Coronary artery (tissue), 2 donors: ENCODE measurements at regions not wholly inside any gene's neighbourhood (a gene's known extent, or its start where the extent isn't known, plus 50 kb on each side); places are given as distances from the start of the nearest gene placed in this dataset.
A peak's percentile ranks its signal among the peaks of the same experiment; 100 is the strongest.

Source experiments
- DNase-seq: peaks from one replicate; pipeline ENCODE4 v3.0.0-alpha.2; 2017; ENCODE audit warnings: low spot score
- H3K27ac ChIP-seq, 2 donors: fragments of 200-600 bp; sonication (generic); one replicate each; pipeline ENCODE4 v1.5.1; 2016 to 2019
- H3K4me3 ChIP-seq: fragments of 200-600 bp; sonication (generic); 2 replicates; pipeline ENCODE4 v1.5.1; 2016; ENCODE audit warnings: mild to moderate bottlenecking, moderate library complexity
- TF ChIP-seq, protein P1 (sequence below): fragments of 200-600 bp; sonication (generic); IDR thresholded peaks from one replicate; pipeline ENCODE4 v1.5.1; 2019; ENCODE audit warnings: antibody characterized with exemption

- TF ChIP-seq, protein P1, sequence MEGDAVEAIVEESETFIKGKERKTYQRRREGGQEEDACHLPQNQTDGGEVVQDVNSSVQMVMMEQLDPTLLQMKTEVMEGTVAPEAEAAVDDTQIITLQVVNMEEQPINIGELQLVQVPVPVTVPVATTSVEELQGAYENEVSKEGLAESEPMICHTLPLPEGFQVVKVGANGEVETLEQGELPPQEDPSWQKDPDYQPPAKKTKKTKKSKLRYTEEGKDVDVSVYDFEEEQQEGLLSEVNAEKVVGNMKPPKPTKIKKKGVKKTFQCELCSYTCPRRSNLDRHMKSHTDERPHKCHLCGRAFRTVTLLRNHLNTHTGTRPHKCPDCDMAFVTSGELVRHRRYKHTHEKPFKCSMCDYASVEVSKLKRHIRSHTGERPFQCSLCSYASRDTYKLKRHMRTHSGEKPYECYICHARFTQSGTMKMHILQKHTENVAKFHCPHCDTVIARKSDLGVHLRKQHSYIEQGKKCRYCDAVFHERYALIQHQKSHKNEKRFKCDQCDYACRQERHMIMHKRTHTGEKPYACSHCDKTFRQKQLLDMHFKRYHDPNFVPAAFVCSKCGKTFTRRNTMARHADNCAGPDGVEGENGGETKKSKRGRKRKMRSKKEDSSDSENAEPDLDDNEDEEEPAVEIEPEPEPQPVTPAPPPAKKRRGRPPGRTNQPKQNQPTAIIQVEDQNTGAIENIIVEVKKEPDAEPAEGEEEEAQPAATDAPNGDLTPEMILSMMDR, result no peak
- no peak overlapping the region for H3K27ac ChIP-seq
These were observed 192.0 kb downstream of the ZC3H11B start for GRCh38 chr1:219420913-219421312.

GRCh38 chr1:219419860-219420259 is 193.0 kb downstream of the ZC3H11B start:
- no peak overlapping the region for H3K4me3 ChIP-seq
- no peak for DNase-seq
- TF ChIP-seq, protein P1, result no peak
- H3K27ac ChIP-seq, result no peak overlapping the region

More at GRCh38 chr1:219420913-219421312, 192.0 kb downstream of the ZC3H11B start:
- H3K4me3 ChIP-seq, result no peak overlapping the region
- no peak for DNase-seq

GRCh38 chr1:219419065-219419464 is 193.8 kb downstream of the ZC3H11B start:
- TF ChIP-seq, protein P1, result no peak
- Histone ChIP-seq H3K27ac (no peak overlapping the region), H3K4me3 (no peak overlapping the region)
- DNase-seq, result no peak

DNA sequence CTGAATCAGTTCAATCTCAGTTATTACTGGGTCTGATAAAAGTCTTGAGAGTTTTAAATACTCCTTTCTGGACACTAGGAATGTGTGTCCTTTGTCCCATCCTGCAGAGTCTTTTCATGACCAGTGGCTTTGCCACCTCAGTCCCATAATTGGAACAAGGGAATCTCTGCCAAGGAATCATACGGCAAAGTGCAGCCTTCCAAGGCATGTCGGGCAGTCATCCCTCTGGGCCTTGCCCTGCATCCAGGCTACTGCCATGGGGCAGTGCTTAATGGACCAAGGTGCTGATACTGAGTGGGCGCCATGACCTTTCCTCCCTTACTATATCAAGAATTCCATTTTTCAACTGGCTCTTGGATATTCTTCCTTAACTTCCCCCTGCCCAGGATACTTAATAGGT is 195.3 kb downstream of the ZC3H11B start:
- TF ChIP-seq, protein P1, result no peak
- DNase-seq, result no peak
- H3K27ac ChIP-seq, result no peak overlapping the region
- no peak overlapping the region for H3K4me3 ChIP-seq

DNA sequence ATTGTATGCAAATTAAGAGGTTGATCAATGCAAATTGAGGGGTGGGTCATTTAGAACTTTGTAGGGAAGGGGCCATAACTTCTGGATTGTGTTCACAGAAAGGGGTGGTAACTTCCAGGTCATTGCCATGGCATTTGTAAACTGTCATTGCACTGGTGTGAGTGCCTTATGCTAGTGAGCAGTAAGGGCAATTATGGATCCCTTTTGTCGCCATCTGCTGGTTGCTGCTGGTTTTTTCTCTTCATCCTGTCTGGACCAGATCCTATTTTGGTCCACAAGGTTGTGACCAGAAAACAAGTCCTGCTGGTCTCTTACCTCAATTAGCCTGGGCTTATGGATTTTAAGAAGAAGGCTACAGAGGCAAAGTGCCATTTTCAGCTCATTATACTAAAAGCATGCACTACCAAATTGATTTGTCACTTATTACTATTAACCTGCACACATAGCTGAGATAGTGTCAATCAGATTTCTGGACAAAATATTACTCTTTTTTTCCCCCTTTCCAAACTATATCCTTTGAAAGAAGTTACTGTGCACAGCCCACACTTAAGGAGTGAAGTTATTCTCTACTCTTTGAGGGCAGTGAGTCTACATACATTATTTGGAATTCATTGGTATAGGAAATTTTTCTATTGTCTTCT is 196.2 kb downstream of the ZC3H11B start:
- TF ChIP-seq, protein P1, result peak; percentile 42
- no peak for DNase-seq
- Histone ChIP-seq H3K27ac (no peak overlapping the region), H3K4me3 (no peak overlapping the region)

- TF ChIP-seq, protein P1, result no peak
- Histone ChIP-seq H3K4me3 (no peak overlapping the region), H3K27ac (no peak overlapping the region)
- DNase-seq, result no peak
These were observed 197.0 kb downstream of the ZC3H11B start for GRCh38 chr1:219415915-219416314.

- TF ChIP-seq, protein P1, result no peak
- H3K27ac ChIP-seq, result no peak overlapping the region
- DNase-seq, result no peak
- H3K4me3 ChIP-seq, result no peak overlapping the region
These were observed 197.5 kb downstream of the ZC3H11B start for GRCh38 chr1:219415433-219415832.
